ENCODE measurements at regions not wholly inside any gene's neighbourhood (a gene's known extent, or its start where the extent isn't known, plus 50 kb on each side); places are given as distances from the start of the nearest gene placed in this dataset.

- TF ChIP-seq POLR2AphosphoS2 (conservative IDR thresholded peaks at IDR 0.05; ENCODE audit: low read length) (no peak), CTCF (IDR thresholded peaks at IDR 0.05) (no peak), EP300 (IDR thresholded peaks at IDR 0.05) (no peak), NFE2L2 (conservative IDR thresholded peaks at IDR 0.05; ENCODE audit: low read length) (no peak), REST (IDR thresholded peaks at IDR 0.05) (no peak), KDM1A (IDR thresholded peaks at IDR 0.05; ENCODE audit: low read depth) (no peak), POLR2A (IDR thresholded peaks at IDR 0.05; ENCODE audit: low read length) (no peak), PBX3 (IDR thresholded peaks at IDR 0.05) (no peak), SMC3 (IDR thresholded peaks at IDR 0.05) (no peak), RCOR1 (IDR thresholded peaks at IDR 0.05; ENCODE audit: low read depth, low read length) (no peak), ZFP36 (IDR thresholded peaks at IDR 0.05; ENCODE audit: borderline replicate concordance, partially characterized antibody) (no peak), CHD4 (IDR thresholded peaks at IDR 0.05; ENCODE audit: borderline replicate concordance) (no peak), BHLHE40 (IDR thresholded peaks at IDR 0.05; ENCODE audit: low read depth, low read length) (no peak)
Observed at GRCh38 chr19:29405728-29405995, 120.1 kb upstream of the VSTM2B start.

All from A549 (cell line).